22Rv1 (cell line): ENCODE measurements at regions not wholly inside any gene's neighbourhood (a gene's known extent, or its start where the extent isn't known, plus 50 kb on each side); places are given as distances from the start of the nearest gene placed in this dataset.

Source experiments
- ZFX ChIP-seq: fragments of 450-650 bp; IDR thresholded peaks from 2 replicates; pipeline ENCODE4 v1.6.1; 2017; ENCODE audit warnings: antibody characterized with exemption, borderline replicate concordance
- TF ChIP-seq, protein P1 (sequence below): fragments of 450-650 bp; IDR thresholded peaks from 2 replicates; pipeline ENCODE4 v1.5.1; 2017; ENCODE audit warnings: mild to moderate bottlenecking

GRCh38 chr18:25729072-25729471 is 361.3 kb downstream of the SS18 start:
- TF ChIP-seq, protein P1, sequence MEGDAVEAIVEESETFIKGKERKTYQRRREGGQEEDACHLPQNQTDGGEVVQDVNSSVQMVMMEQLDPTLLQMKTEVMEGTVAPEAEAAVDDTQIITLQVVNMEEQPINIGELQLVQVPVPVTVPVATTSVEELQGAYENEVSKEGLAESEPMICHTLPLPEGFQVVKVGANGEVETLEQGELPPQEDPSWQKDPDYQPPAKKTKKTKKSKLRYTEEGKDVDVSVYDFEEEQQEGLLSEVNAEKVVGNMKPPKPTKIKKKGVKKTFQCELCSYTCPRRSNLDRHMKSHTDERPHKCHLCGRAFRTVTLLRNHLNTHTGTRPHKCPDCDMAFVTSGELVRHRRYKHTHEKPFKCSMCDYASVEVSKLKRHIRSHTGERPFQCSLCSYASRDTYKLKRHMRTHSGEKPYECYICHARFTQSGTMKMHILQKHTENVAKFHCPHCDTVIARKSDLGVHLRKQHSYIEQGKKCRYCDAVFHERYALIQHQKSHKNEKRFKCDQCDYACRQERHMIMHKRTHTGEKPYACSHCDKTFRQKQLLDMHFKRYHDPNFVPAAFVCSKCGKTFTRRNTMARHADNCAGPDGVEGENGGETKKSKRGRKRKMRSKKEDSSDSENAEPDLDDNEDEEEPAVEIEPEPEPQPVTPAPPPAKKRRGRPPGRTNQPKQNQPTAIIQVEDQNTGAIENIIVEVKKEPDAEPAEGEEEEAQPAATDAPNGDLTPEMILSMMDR = no peak
- no peak for TF ChIP-seq ZFX
